IMR-90 (cell line): ENCODE measurements at regions not wholly inside any gene's neighbourhood (a gene's known extent, or its start where the extent isn't known, plus 50 kb on each side); places are given as distances from the start of the nearest gene placed in this dataset.

Source experiments
- ATAC-seq: fragments of 200-7000 bp; cut with Tn5 transposase; 2 replicates; pipeline ENCODE4 v1.9.1; 2020; ENCODE audit warnings: low read depth, mild to moderate bottlenecking, moderate library complexity
- BruUV-seq: library from RNA; stranded (reverse); fragments of 400-500 nt; replicated peaks from 2 replicates; lab custom pipeline; 2021; lab: Mats Ljungman, UMichigan
- CTCF ChIA-PET: fragments of 300-600 bp; formaldehyde crosslinking; extraction: SDS; loops from one replicate; lab custom pipeline; 2021; ENCODE audit warnings: antibody characterized with exemption; lab: Yijun Ruan, JAX
- POLR2A ChIA-PET: fragments of 300-600 bp; sonication (Branson Sonifier 250); formaldehyde crosslinking; loops from one replicate; lab custom pipeline; 2022; ENCODE audit warnings: antibody characterized with exemption; ENCODE audit not compliant: unreplicated experiment; lab: Charles Lee
- DNase-seq: peaks from one replicate; pipeline ENCODE4 v3.0.0; 2013
- H2AFZ ChIP-seq: replicated peaks from 2 replicates; pipeline ENCODE3; 2013; ENCODE audit warnings: low read length, mild to moderate bottlenecking; ENCODE audit not compliant: poor library complexity
- H2AK5ac ChIP-seq: 2 replicates; pipeline ENCODE4 v1.6.1; 2013; ENCODE audit warnings: low read depth, low read length, inconsistent platforms
- H2AK9ac ChIP-seq: replicated peaks from 2 replicates; pipeline ENCODE3; 2013; ENCODE audit warnings: mild to moderate bottlenecking, low read depth, low read length, moderate library complexity; ENCODE audit not compliant: poor library complexity
- H2BK120ac ChIP-seq: 2 replicates; pipeline ENCODE4 v1.6.1; 2013; ENCODE audit warnings: low read depth, low read length, inconsistent platforms
- H2BK15ac ChIP-seq: 3 replicates; pipeline ENCODE4 v1.6.1; 2013; ENCODE audit warnings: low read depth, low read length, inconsistent platforms
- H2BK20ac ChIP-seq: 2 replicates; pipeline ENCODE4 v1.6.1; 2013; ENCODE audit warnings: low read depth, mild to moderate bottlenecking, inconsistent platforms, low read length, moderate library complexity
- H2BK5ac ChIP-seq: 2 replicates; pipeline ENCODE4 v1.6.1; 2013; ENCODE audit warnings: mild to moderate bottlenecking, low read depth, low read length, inconsistent platforms; ENCODE audit not compliant: poor library complexity, severe bottlenecking
- H3K14ac ChIP-seq: replicated peaks from 2 replicates; pipeline ENCODE4 v1.6.1; 2013; ENCODE audit warnings: low read depth, low read length, inconsistent platforms
- H3K18ac ChIP-seq: 2 replicates; pipeline ENCODE4 v1.6.1; 2013; ENCODE audit warnings: low read depth, low read length, control low read depth
- H3K23ac ChIP-seq: 2 replicates; pipeline ENCODE4 v1.6.1; 2013; ENCODE audit warnings: low read depth, low read length, inconsistent platforms
- H3K27ac ChIP-seq: 2 replicates; pipeline ENCODE4 v1.5.1; 2013; ENCODE audit warnings: mild to moderate bottlenecking, control low read depth, low read length; ENCODE audit not compliant: insufficient read depth
- H3K27me3 ChIP-seq: 2 replicates; pipeline ENCODE4 v1.6.1; 2013; ENCODE audit warnings: low read length; ENCODE audit not compliant: control insufficient read depth, insufficient read depth
- H3K36me3 ChIP-seq: 2 replicates; pipeline ENCODE4 v1.6.1; 2013; ENCODE audit warnings: low read length, mixed read lengths; ENCODE audit not compliant: control insufficient read depth, insufficient read depth
- H3K4ac ChIP-seq: 2 replicates; pipeline ENCODE4 v1.6.1; 2013; ENCODE audit warnings: low read depth, low read length, inconsistent platforms
- H3K4me1 ChIP-seq: 2 replicates; pipeline ENCODE4 v1.6.1; 2013; ENCODE audit warnings: low read length, mixed read lengths; ENCODE audit not compliant: control insufficient read depth, insufficient read depth
- H3K4me2 ChIP-seq: 2 replicates; pipeline ENCODE4 v1.6.1; 2013; ENCODE audit warnings: low read depth, mild to moderate bottlenecking, control low read depth, low read length, moderate library complexity
- H3K4me3 ChIP-seq: 2 replicates; pipeline ENCODE4 v1.5.1; 2013; ENCODE audit warnings: low read depth, mild to moderate bottlenecking, control low read depth, low read length, moderate library complexity; ENCODE audit not compliant: insufficient read depth
- H3K56ac ChIP-seq: 2 replicates; pipeline ENCODE4 v1.6.1; 2013; ENCODE audit warnings: low read length, inconsistent platforms; ENCODE audit not compliant: insufficient read depth; ENCODE audit errors: extremely low read depth
- H3K79me1 ChIP-seq, 2 experiments: 2 replicates each; pipeline ENCODE4 v1.6.1; 2013; ENCODE audit warnings: low read length in 2 of 2, inconsistent platforms in 1 of 2, low read depth in 1 of 2
- H3K9ac ChIP-seq: 2 replicates; pipeline ENCODE4 v1.6.1; 2013; ENCODE audit warnings: low read depth, low read length, control low read depth
- H3K9me1 ChIP-seq: 2 replicates; pipeline ENCODE4 v1.6.1; 2013; ENCODE audit warnings: low read length, inconsistent platforms; ENCODE audit not compliant: insufficient read depth
- H3K9me3 ChIP-seq: 2 replicates; pipeline ENCODE4 v1.6.1; 2013; ENCODE audit warnings: low read length; ENCODE audit not compliant: control insufficient read depth, insufficient read depth
- H4K20me1 ChIP-seq: 2 replicates; pipeline ENCODE4 v1.6.1; 2013; ENCODE audit warnings: low read length, inconsistent platforms; ENCODE audit not compliant: insufficient read depth
- H4K5ac ChIP-seq: 2 replicates; pipeline ENCODE4 v1.6.1; 2013; ENCODE audit warnings: mild to moderate bottlenecking, low read depth, low read length, control low read depth
- H4K8ac ChIP-seq, 2 experiments: 2 replicates each; pipeline ENCODE4 v1.6.1; 2013; ENCODE audit warnings: low read depth in 2 of 2, low read length in 2 of 2, control low read depth in 1 of 2, inconsistent platforms in 1 of 2
- H4K91ac ChIP-seq: 2 replicates; pipeline ENCODE4 v1.6.1; 2013; ENCODE audit warnings: low read depth, low read length, inconsistent platforms; ENCODE audit not compliant: insufficient read depth
- CEBPB ChIP-seq: IDR thresholded peaks from 2 replicates; pipeline ENCODE4 v1.6.1; 2012; ENCODE audit warnings: low read depth, low read length, improper control_type of control experiment
- WGBS, 2 experiments: methylation state at CpG; one replicate each; pipeline versions ENCODE4 v1.1.5 to v1.1.7; 2013; ENCODE audit warnings: missing lambda C conversion rate in 2 of 2; ENCODE audit not compliant: insufficient read length in 1 of 2; ENCODE audit errors: extremely low coverage in 2 of 2; 5-methylcytosine and 5-hydroxymethylcytosine counted together
- dilution Hi-C: fragments of 300-500 bp; cut with HindIII; formaldehyde crosslinking; loops from one replicate; pipeline ENCODE4 v1.14.3; 2018; ENCODE audit warnings: low sequenced_read_pairs; ENCODE audit not compliant: unreplicated experiment
- in situ Hi-C: fragments of 300-500 bp; cut with MboI; formaldehyde crosslinking; loops from 3 replicates; pipeline ENCODE4 v1.14.3; 2019; ENCODE audit warnings: low sequenced_read_pairs, inconsistent platforms, mixed read lengths
- intact Hi-C: fragments of 100-400 bp; cut with micrococcal nuclease; formaldehyde crosslinking; loops from 2 replicates; pipeline ENCODE4 v1.10.0; 2022

- H3K4me3 ChIP-seq, result no peak overlapping the region
- dilution Hi-C loops (no loop called here), intact Hi-C loops (no loop called here), in situ Hi-C loops (no loop called here)
- H2BK20ac ChIP-seq, result no peak overlapping the region
- H2AK5ac ChIP-seq, result no peak overlapping the region
- H2BK5ac ChIP-seq, result no peak overlapping the region
- H3K27me3 ChIP-seq, result no peaks in the 10 kb centered on the region; the same call in 1 of the 2 replicates
- H3K4me1 ChIP-seq, result no peaks in the 10 kb centered on the region
- H3K4ac ChIP-seq, result no peak overlapping the region
- WGBS, 2 experiments, result no CpG with 5 or more reads among the region's 2 CpGs
- H3K14ac ChIP-seq, result no peak overlapping the region
- no peak overlapping the region for H3K9ac ChIP-seq
- ChIA-PET CTCF (no interaction called here), POLR2A (no interaction called here)
- no peak for ATAC-seq
- no peak overlapping the region for H2BK120ac ChIP-seq
- H2AK9ac ChIP-seq, result no peak overlapping the region
- DNase-seq, result no peak
- H3K9me1 ChIP-seq, result no peaks in the 10 kb centered on the region
- no peaks in the 10 kb centered on the region for H3K79me1 ChIP-seq
- H3K56ac ChIP-seq, result no peak overlapping the region
- H3K9me3 ChIP-seq, result no peaks in the 10 kb centered on the region
- BruUV-seq, result no TSS peak
- H4K8ac ChIP-seq, result no peak overlapping the region
- no peak overlapping the region for H4K91ac ChIP-seq
- H4K20me1 ChIP-seq, result no peaks in the 10 kb centered on the region
- H2BK15ac ChIP-seq, result no peak overlapping the region
- no peak overlapping the region for H3K18ac ChIP-seq
- no peak for TF ChIP-seq CEBPB
- no peak overlapping the region for H3K27ac ChIP-seq
- no peak overlapping the region for H4K5ac ChIP-seq
- no peak overlapping the region for H3K4me2 ChIP-seq
- H3K23ac ChIP-seq, result no peak overlapping the region
- H3K36me3 ChIP-seq, result no peaks in the 10 kb centered on the region
- H2AFZ ChIP-seq, result no peak overlapping the region
These were observed 208.1 kb downstream of the EN1 start for GRCh38 chr2:118639371-118639770.
